Mesothelial cell of epicardium (in vitro differentiated cells): ENCODE measurements at regions not wholly inside any gene's neighbourhood (a gene's known extent, or its start where the extent isn't known, plus 50 kb on each side); places are given as distances from the start of the nearest gene placed in this dataset.

Experiments
- DNase-seq, 2 experiments: peaks; one replicate each; pipeline ENCODE4 v3.0.0; 2021; ENCODE audit warnings: low spot score in 2 of 2; ENCODE audit not compliant: unreplicated experiment in 2 of 2
- H3K27ac Mint-ChIP-seq: 2 replicates; pipeline ENCODE4 v1.8.0; 2021; ENCODE audit warnings: mixed read lengths
- H3K27me3 Mint-ChIP-seq: 2 replicates; pipeline ENCODE4 v1.8.0; 2021; ENCODE audit warnings: low read depth, mixed read lengths
- H3K36me3 Mint-ChIP-seq: 2 replicates; pipeline ENCODE4 v1.8.0; 2021; ENCODE audit warnings: mixed read lengths
- H3K4me1 Mint-ChIP-seq: 2 replicates; pipeline ENCODE4 v1.8.0; 2021; ENCODE audit warnings: mixed read lengths
- H3K4me3 Mint-ChIP-seq: 2 replicates; pipeline ENCODE4 v1.8.0; 2021; ENCODE audit warnings: mild to moderate bottlenecking, moderate library complexity, mixed read lengths
- H3K9me3 Mint-ChIP-seq: 2 replicates; pipeline ENCODE4 v1.8.0; 2021; ENCODE audit warnings: mixed read lengths
- CTCF ChIP-seq: fragments of 200-600 bp; sonication (generic); IDR thresholded peaks from one replicate; pipeline ENCODE4 v1.5.0; 2021; ENCODE audit warnings: antibody characterized with exemption; ENCODE audit not compliant: unreplicated experiment

- H3K27me3 Mint-ChIP-seq, result no peaks in the 10 kb centered on the region
- no peak overlapping the region for H3K27ac Mint-ChIP-seq
- no peak overlapping the region for H3K4me3 Mint-ChIP-seq
- no peak for TF ChIP-seq CTCF
- peaks cover 4% of the 10 kb centered on the region for H3K36me3 Mint-ChIP-seq
- peaks cover 26% of the 10 kb centered on the region for H3K9me3 Mint-ChIP-seq
- no peak for DNase-seq
- H3K4me1 Mint-ChIP-seq, result no peaks in the 10 kb centered on the region
Observed at GRCh38 chr3:150020527-150020926, 49.8 kb upstream of the PFN2 start.
